ENCODE measurements at regions not wholly inside any gene's neighbourhood (a gene's known extent, or its start where the extent isn't known, plus 50 kb on each side); places are given as distances from the start of the nearest gene placed in this dataset.

DNA sequence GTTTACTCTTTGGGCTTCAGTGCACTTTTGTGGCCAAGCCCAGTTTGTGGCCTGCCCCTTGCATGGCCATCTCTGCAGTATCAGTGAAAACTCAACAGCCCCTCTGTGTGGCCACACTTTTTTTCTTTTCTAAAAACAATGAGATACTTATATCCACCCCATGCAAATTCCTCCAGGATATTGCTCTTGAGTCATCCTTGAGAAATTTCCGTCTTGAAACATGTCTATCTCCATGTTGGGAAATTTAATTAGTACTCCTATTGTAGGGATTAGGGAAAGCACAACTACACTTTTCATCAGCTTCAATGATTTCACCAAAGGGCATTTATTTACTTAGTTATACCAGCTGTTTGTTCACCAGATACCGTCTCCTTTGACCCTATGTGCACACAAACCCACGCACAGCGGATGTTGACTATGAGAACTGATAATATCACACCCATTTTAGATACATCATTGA lies 993.1 kb downstream of the TSN start:
- Mint-ChIP-seq H3K27ac (ENCODE audit: unreplicated experiment) (peak overlapping the region; percentile 55), H3K9me3 (ENCODE audit: unreplicated experiment) (no peaks in the 10 kb centered on the region), H3K36me3 (ENCODE audit: low read depth, unreplicated experiment) (no peaks in the 10 kb centered on the region), H3K4me3 (ENCODE audit: unreplicated experiment) (no peak overlapping the region), H3K27me3 (ENCODE audit: low read depth, unreplicated experiment) (no peaks in the 10 kb centered on the region), H3K4me1 (ENCODE audit: low read depth, unreplicated experiment) (peaks cover 15% of the 10 kb centered on the region)
- Histone ChIP-seq H3K36me3 (ENCODE audit: insufficient read depth, low read length) (no peaks in the 10 kb centered on the region), H2AFZ (ENCODE audit: low read depth, low read length) (peak overlapping the region; percentile 43), H3K4me1 (ENCODE audit: insufficient read depth, low read length) (no peaks in the 10 kb centered on the region), H3K9me3 (ENCODE audit: insufficient read depth, low read depth, low read length) (no peaks in the 10 kb centered on the region), H4K20me1 (ENCODE audit: insufficient read depth, low read length) (no peaks in the 10 kb centered on the region), H3K4me2 (ENCODE audit: low read length) (peak overlapping the region; percentile 59), H3K9ac (ENCODE audit: low read length) (no peak overlapping the region), H3K27ac (ENCODE audit: low read depth, low read length) (no peak overlapping the region), H3K27me3 (ENCODE audit: insufficient read depth, low read length) (no peaks in the 10 kb centered on the region), H3K79me2 (ENCODE audit: insufficient read depth, low read length) (no peaks in the 10 kb centered on the region), H3K4me3 (ENCODE audit: insufficient read depth, low read depth, low read length) (no peak overlapping the region)
- peak; percentile 47 for DNase-seq (ENCODE audit: low read depth)
- TF ChIP-seq CTCF (IDR thresholded peaks at IDR 0.05; ENCODE audit: insufficient read depth, low read depth, low read length) (peak; percentile 21), EZH2 (IDR thresholded peaks at IDR 0.05; ENCODE audit: insufficient read depth, low read length) (no peak)
- no peak for FAIRE-seq

- DNase-seq (ENCODE audit: low read depth) (no peak), FAIRE-seq (no peak)
- H3K9ac ChIP-seq (ENCODE audit: low read length) = no peak overlapping the region
- H3K4me3 ChIP-seq (ENCODE audit: insufficient read depth, low read depth, low read length) = no peak overlapping the region
- no peaks in the 10 kb centered on the region for H3K79me2 ChIP-seq (ENCODE audit: insufficient read depth, low read length)
- Mint-ChIP-seq H3K36me3 (ENCODE audit: low read depth, unreplicated experiment) (no peaks in the 10 kb centered on the region), H3K27ac (ENCODE audit: unreplicated experiment) (no peak overlapping the region), H3K4me1 (ENCODE audit: low read depth, unreplicated experiment) (peaks cover 15% of the 10 kb centered on the region), H3K27me3 (ENCODE audit: low read depth, unreplicated experiment) (no peaks in the 10 kb centered on the region), H3K9me3 (ENCODE audit: unreplicated experiment) (no peaks in the 10 kb centered on the region), H3K4me3 (ENCODE audit: unreplicated experiment) (no peak overlapping the region)
- TF ChIP-seq EZH2 (IDR thresholded peaks at IDR 0.05; ENCODE audit: insufficient read depth, low read length) (no peak), CTCF (IDR thresholded peaks at IDR 0.05; ENCODE audit: insufficient read depth, low read depth, low read length) (no peak)
- H3K27ac ChIP-seq (ENCODE audit: low read depth, low read length) = no peak overlapping the region
- no peaks in the 10 kb centered on the region for H3K9me3 ChIP-seq (ENCODE audit: insufficient read depth, low read depth, low read length)
- H3K36me3 ChIP-seq (ENCODE audit: insufficient read depth, low read length) = no peaks in the 10 kb centered on the region
- no peaks in the 10 kb centered on the region for H4K20me1 ChIP-seq (ENCODE audit: insufficient read depth, low read length)
- no peaks in the 10 kb centered on the region for H3K27me3 ChIP-seq (ENCODE audit: insufficient read depth, low read length)
- H3K4me2 ChIP-seq (ENCODE audit: low read length) = no peak overlapping the region
- H2AFZ ChIP-seq (ENCODE audit: low read depth, low read length) = peak overlapping the region; percentile 43
- H3K4me1 ChIP-seq (ENCODE audit: insufficient read depth, low read length) = no peaks in the 10 kb centered on the region
Measured at GRCh38 chr2:122749405-122749804, 994.0 kb downstream of the TSN start.

DNA sequence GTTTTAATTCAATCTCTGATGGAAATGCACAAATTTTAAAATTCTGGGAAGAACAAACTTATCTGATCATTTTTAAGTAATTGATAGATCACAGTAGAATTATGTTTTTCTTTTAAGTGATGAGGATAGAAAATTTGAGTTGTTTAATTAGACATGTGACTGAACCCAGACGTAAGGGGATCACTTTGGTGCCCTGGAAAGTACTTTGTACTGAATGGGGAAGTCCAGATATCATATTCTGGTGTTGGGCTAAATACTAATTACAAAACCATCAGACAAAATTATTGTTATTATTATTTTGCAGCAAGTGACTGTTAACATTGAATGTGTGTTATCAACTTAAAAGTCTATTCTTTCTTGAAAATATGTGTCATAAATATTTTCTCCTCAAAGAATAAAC lies 994.6 kb downstream of the TSN start:
- FAIRE-seq (no peak), DNase-seq (ENCODE audit: low read depth) (no peak)
- Histone ChIP-seq H3K4me2 (ENCODE audit: low read length) (no peak overlapping the region), H3K79me2 (ENCODE audit: insufficient read depth, low read length) (no peaks in the 10 kb centered on the region), H3K9me3 (ENCODE audit: insufficient read depth, low read depth, low read length) (no peaks in the 10 kb centered on the region), H4K20me1 (ENCODE audit: insufficient read depth, low read length) (no peaks in the 10 kb centered on the region), H3K27me3 (ENCODE audit: insufficient read depth, low read length) (no peaks in the 10 kb centered on the region), H3K4me1 (ENCODE audit: insufficient read depth, low read length) (no peaks in the 10 kb centered on the region), H3K4me3 (ENCODE audit: insufficient read depth, low read depth, low read length) (no peak overlapping the region), H3K27ac (ENCODE audit: low read depth, low read length) (no peak overlapping the region), H3K9ac (ENCODE audit: low read length) (no peak overlapping the region), H2AFZ (ENCODE audit: low read depth, low read length) (no peak overlapping the region), H3K36me3 (ENCODE audit: insufficient read depth, low read length) (no peaks in the 10 kb centered on the region)
- H3K27ac Mint-ChIP-seq (ENCODE audit: unreplicated experiment) = no peak overlapping the region
- H3K27me3 Mint-ChIP-seq (ENCODE audit: low read depth, unreplicated experiment) = no peaks in the 10 kb centered on the region
- H3K36me3 Mint-ChIP-seq (ENCODE audit: low read depth, unreplicated experiment) = no peaks in the 10 kb centered on the region
- no peaks in the 10 kb centered on the region for H3K9me3 Mint-ChIP-seq (ENCODE audit: unreplicated experiment)
- no peak overlapping the region for H3K4me3 Mint-ChIP-seq (ENCODE audit: unreplicated experiment)
- TF ChIP-seq CTCF (IDR thresholded peaks at IDR 0.05; ENCODE audit: insufficient read depth, low read depth, low read length) (no peak), EZH2 (IDR thresholded peaks at IDR 0.05; ENCODE audit: insufficient read depth, low read length) (no peak)
- peaks cover 15% of the 10 kb centered on the region for H3K4me1 Mint-ChIP-seq (ENCODE audit: low read depth, unreplicated experiment)
